Suppressor macrophage (primary cell): ENCODE measurements at regions not wholly inside any gene's neighbourhood (a gene's known extent, or its start where the extent isn't known, plus 50 kb on each side); places are given as distances from the start of the nearest gene placed in this dataset.
A peak's percentile ranks its signal among the peaks of the same experiment; 100 is the strongest.
"Not testable (repeated sequence)": the region's sequence is repeated elsewhere in the genome, so short reads cannot be mapped to it uniquely, and the experiment has no call there.

Experiments used
- DNase-seq, 4 experiments: peaks; one replicate each; pipeline ENCODE4 v3.0.0-alpha.2; 2020 to 2022

- DNase-seq = peak in 2 of 4 experiments; percentile 64
Measured at GRCh38 chr21:15626031-15626430, 103.8 kb upstream of the USP25 start.

DNA sequence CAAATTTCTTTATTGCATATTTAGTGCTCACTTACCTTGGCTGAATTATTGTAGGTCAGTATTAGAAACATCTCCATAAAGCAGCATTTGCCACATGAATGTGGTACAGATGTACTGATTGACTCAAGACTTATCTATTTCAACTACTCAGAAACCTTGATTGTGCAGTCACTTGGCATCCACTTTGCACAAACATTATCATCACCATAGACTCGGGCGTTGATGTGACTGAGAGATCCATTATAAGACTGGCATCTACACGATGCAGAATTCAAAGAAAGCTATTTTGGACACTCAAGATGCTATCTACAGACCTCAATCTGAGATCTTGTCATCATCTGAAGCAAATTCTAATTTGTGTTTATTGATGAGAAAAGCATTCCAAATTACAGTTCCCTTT is 102.8 kb upstream of the USP25 start:
- DNase-seq = no peak

- DNase-seq = no peak
Measured at GRCh38 chr21:15627823-15628222, 102.0 kb upstream of the USP25 start.

DNA sequence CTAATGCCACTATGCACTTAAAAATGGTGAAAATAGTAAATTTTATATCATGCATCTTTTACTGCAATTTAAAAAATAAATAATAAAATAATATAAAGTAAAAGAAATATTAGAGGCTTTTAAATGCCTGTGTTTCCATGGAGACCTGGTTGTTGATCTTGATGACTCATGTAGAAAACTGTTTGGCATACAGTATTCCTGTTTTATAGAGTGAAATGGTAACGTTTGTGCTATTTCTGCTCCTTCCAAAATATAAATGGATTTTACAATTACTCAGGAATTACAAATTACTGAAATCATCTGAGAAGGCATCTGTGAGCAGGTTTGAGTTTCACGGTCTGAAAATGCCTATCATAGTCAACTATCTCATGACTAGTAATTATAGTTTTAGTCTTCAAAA is 98.4 kb upstream of the USP25 start:
- no peak for DNase-seq

DNA sequence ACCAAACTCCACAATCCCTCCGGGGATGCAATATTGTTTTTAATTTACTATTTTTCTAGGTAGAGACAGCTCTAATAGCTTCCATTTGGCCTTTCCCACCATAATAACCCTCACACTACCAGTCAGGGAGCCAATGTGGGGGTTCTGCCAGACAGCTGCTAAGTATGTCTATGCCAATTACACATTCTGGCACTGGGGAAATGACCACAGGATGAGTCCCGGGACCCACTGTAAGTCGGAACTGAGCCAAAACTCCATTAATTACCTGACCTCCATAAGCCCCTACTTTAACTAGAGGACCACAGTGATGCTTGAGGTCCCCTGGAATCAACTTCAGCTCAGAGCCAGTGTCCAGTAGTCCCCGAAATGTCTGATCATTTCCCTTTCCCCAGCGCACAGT is 95.2 kb upstream of the USP25 start:
- not testable (repeated sequence) for DNase-seq

DNA sequence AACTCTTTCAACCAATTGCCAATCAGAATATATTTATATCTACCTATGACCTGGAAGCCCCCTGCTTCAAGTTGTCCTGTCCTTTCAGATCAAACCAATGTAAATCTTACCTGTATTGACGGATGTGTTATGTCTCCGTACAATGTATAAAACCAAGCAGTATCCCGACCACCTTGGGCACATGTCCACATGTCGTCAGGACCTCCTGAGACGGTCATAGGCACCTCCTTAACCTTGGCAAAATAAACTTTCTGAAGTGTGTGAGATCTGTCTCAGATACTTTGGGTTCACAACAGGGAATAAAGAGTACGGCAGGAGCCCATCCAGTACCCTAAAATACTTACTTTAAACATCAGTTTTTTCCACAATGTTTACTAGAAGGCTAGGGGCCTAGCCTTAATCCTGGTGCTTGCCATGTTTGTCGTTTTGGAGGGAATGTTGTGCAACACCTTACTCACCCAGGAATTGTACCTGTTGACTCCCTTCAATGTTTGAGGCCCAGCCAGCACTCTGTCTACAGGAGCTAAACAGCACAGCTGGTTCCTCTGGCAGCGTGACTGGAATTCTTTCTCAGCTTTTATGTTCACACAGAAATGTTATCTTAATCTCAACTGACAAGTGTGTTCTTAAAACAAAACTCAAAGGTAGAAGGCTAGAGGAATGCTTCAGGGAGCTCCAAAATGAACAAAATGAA is 90.8 kb upstream of the USP25 start:
- DNase-seq = no peak

- not testable (repeated sequence) for DNase-seq
Measured at GRCh38 chr21:15640113-15640512, 89.7 kb upstream of the USP25 start.

DNA sequence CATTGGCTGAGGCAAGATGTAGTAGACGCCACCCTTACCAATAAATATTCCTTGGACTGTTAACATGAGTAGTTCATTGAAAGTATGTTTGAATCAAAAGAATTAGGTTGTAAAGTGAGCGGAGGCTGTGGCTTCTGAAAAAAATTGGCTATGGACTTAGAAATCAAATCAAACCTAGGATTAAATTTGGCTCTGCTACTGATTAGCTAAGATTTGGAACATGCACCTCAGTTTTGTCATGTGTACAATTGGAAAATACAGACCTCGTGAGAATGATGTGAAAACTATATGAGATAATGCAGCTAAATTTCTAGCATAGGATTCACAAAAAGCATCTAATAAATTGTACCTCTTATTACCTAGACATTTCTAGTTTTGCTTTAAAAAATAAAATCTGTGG is 85.3 kb upstream of the USP25 start:
- DNase-seq = no peak

DNA sequence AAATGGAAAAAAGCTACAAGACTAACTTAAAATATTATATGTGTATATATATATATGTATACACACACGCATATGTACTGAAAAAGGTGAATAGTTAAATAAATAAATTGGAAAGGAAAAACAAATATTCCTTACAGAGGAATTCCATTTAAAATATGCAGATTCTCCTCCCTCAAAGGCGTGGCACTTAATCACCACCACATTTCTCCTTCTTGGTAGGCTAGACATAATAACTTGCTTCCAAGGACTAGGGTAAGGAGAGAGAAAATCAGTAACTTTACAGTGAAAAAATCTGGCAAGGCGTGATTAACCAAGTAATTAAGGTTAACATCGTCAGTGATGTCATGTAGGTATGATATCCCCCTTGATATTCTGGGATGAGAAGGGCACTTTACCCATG is 84.0 kb upstream of the USP25 start:
- DNase-seq = no peak

DNA sequence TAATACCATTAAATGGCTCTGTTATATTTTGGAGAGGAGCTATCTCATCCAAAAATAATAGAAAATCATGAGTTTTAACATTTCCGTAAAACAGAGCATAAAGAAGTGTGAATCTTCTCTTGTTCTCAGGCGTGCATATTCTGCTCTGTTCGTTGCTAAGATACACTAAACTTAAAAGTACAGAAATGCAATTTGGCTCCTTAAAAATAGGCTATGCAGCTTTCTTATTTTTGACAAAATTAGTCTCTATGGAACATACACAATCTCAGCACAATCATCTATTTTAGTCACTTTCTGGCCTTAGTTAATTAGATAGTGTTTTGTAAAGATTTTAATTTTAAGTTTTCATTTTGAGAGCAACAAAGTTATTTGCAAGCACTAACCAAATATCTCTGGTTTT is 79.0 kb upstream of the USP25 start:
- no peak for DNase-seq

- DNase-seq = no peak
Measured at GRCh38 chr21:15651172-15651571, 78.6 kb upstream of the USP25 start.

DNA sequence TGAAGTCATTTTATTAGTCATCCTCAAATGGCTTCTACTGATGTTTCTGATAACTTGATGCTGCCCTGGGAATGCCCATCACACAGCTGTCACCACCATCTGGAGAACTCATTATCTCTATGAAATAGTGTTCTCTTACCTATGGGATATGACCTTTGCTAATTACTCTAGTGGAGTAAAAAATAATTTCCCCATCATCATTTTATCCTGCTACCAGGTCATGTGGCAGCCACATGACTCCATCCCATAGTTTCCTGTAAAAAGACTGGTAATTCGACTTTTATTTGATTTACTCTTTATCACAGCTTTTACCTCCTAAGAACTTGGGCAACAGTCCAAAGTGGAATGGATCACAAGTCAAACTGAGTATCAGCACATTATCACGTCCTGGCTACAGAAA is 76.1 kb upstream of the USP25 start:
- DNase-seq = no peak

- no peak for DNase-seq
Measured at GRCh38 chr21:15654171-15654570, 75.6 kb upstream of the USP25 start.

- DNase-seq = no peak
Measured at GRCh38 chr21:15659753-15660422, 69.9 kb upstream of the USP25 start.

DNA sequence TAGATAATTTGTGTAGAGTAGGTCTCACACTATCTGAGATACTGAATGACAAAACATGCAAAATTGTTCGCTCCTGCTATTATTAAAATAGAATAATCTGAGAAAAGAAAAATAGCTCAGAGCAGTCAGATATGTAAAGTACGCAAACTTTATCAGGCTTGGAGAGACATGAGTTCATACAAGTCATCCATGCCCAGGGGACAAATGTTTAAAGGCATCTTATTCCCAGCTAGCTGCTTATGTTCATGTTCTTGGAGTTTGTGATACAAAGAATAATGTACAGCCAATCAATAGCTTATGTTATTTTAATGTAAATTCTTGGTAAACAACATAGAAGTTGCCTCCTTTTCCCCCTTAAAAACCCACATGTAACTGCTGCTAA is 69.4 kb upstream of the USP25 start:
- DNase-seq = no peak

DNA sequence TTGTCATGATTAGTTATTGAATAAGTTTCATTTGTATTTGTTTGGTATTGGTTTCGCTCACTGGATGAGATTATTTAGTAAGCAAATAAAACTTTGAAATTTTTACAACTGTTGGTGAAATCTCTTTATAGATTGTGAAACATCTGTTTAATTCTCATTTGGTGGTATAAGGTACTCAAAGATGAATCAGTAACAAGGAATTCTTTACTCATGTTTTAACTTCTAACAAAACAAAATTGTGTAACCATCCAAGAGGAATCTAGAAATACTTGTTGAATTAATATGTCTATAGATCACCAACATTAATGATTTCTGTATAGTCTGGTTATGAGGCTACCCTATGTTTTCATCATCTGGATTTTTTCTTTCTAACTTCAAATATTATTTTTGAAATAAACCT is 62.8 kb upstream of the USP25 start:
- no peak for DNase-seq

DNA sequence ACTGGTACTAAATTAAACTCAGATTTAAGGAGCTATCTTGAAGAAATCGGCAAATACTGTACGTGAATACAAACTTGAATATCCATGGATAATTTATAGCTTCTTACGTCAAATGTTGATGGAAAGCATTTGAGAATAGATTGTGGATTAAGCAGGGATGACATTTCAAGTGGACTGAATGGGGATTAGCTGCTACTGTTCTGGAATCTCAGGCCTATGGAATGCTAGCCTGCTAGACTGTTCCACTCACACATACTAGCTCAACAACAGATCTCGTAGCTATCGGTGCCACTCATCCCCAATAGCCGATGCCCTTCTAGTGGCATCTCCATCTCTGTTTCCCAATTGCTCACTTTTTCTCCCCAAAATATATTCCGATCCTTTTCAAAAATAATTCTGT is 62.0 kb upstream of the USP25 start:
- DNase-seq = no peak

DNA sequence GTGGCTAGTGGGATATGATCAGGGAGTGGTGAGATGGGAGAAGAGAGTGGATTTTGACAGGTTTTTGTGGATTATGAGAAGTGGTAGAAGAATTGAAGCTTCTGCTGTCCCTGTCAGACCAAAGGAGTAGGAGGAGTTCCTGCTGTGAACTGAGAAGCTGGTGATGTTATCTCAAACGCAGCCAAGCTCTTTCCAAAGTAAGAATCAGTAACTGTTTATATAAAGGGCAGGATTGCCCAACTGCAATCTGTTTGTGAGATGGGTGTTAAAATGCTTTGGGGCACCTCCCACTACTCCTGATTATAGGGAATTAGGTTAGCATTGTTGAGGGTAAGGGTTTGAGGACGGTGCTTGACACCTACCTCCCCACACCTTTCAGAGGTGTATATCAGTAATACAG is 60.5 kb upstream of the USP25 start:
- DNase-seq = no peak

DNA sequence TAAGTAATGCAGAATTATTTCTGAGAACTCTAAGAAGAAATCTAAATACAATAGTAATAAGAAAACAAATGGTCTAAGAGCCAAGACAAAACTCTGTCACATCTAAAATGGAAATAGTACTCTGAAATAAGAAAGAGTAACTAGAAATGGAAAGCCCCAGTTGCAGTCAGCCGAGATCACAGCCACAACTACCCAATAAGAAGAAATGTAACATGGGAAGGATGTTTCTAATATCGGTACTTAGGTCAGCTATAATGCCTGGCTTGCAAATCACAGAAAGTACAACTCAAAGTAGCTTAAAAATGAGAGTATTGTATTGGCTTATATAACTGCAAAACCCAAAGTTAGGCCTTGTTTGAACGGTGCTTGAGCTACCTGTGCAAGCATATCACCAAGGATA is 58.6 kb upstream of the USP25 start:
- DNase-seq = no peak

- DNase-seq = not testable (repeated sequence)
Measured at GRCh38 chr21:15672578-15672977, 57.2 kb upstream of the USP25 start.

DNA sequence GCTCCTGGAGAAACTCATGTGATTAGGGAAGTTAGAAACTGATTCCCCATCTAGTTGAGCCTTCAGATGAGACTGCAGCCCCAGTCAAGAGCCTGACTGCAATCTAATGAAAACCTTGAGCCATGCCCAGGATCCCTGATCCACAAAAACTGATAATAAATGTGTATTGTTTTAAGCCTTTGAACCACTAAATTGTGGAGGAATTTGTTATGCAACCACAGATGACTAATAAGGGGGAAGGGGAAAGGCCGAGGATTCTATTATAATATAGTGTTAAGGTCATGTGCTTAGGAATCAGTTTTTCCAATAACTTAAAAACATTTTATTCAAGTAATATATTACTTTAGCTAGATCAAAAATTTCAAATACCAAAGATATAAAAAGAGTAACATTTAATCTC is 52.8 kb upstream of the USP25 start:
- DNase-seq = peak in 1 of 4 experiments; percentile 13

GRCh38 chr21:15679630-15680029 is 50.2 kb upstream of the USP25 start:
- DNase-seq = peak in 1 of 4 experiments; percentile 8
